ENCODE measurements at regions not wholly inside any gene's neighbourhood (a gene's known extent, or its start where the extent isn't known, plus 50 kb on each side); places are given as distances from the start of the nearest gene placed in this dataset.

- TF ChIP-seq CTCF (IDR thresholded peaks at IDR 0.05) = no peak
- TF ChIP-seq POLR2A (IDR thresholded peaks at IDR 0.05) = no peak
Observed at GRCh38 chr17:77361986-77362620, 221.3 kb downstream of the SEC14L1 start.
